ENCODE measurements at regions not wholly inside any gene's neighbourhood (a gene's known extent, or its start where the extent isn't known, plus 50 kb on each side); places are given as distances from the start of the nearest gene placed in this dataset.

GRCh38 chr6:10269814-10270472 is 144.9 kb downstream of the TFAP2A start:
- no peaks in the 10 kb centered on the region for H3K9me3 Mint-ChIP-seq
- 84 to 87% methylated on average over 3 to 6 of the region's 6 CpGs for WGBS, 2 experiments (ENCODE audit: insufficient coverage in 1 of 2, insufficient read length in 1 of 2)

GRCh38 chr6:10268611-10269310 is 146.1 kb downstream of the TFAP2A start:
- 43 to 50% methylated on average over 10 to 14 of the region's 14 CpGs for WGBS, 2 experiments (ENCODE audit: insufficient coverage in 1 of 2, insufficient read length in 1 of 2)
- Histone ChIP-seq H3K9me3 (ENCODE audit: control insufficient read depth, low read length) (no peaks in the 10 kb centered on the region), H3K4me3 (ENCODE audit: low read length) (peak overlapping the region; percentile 32), H3K27ac (ENCODE audit: low read depth, low read length) (peak overlapping the region; percentile 87), H3K9ac (ENCODE audit: extremely low read depth, low read length, poor library complexity, severe bottlenecking) (no peak overlapping the region), H3K4me1 (ENCODE audit: control insufficient read depth, insufficient read depth, low read length) (peaks cover 13% of the 10 kb centered on the region), H3K36me3 (ENCODE audit: control insufficient read depth, insufficient read depth, low read length) (no peaks in the 10 kb centered on the region), H3K27me3 (ENCODE audit: control insufficient read depth, insufficient read depth, low read length, poor library complexity, severe bottlenecking) (peaks cover 10% of the 10 kb centered on the region)
- TF ChIP-seq CTCF (conservative IDR thresholded peaks at IDR 0.05) = no peak
- Mint-ChIP-seq H3K27ac (no peak overlapping the region), H3K9me3 (no peaks in the 10 kb centered on the region), H3K27me3 (ENCODE audit: insufficient read depth) (peaks cover 18% of the 10 kb centered on the region), H3K36me3 (ENCODE audit: low read depth) (no peaks in the 10 kb centered on the region), H3K4me3 (peak overlapping the region; percentile 3), H3K4me1 (peaks cover 22% of the 10 kb centered on the region)
- peak; percentile 65 for DNase-seq

More at GRCh38 chr6:10269814-10270472, 144.9 kb downstream of the TFAP2A start:
- H3K4me3 ChIP-seq (ENCODE audit: low read length) = no peak overlapping the region
- TF ChIP-seq CTCF (conservative IDR thresholded peaks at IDR 0.05) = no peak
- H3K36me3 ChIP-seq (ENCODE audit: control insufficient read depth, insufficient read depth, low read length) = no peaks in the 10 kb centered on the region
- peaks cover 18% of the 10 kb centered on the region for H3K27me3 Mint-ChIP-seq (ENCODE audit: insufficient read depth)
- H3K9me3 ChIP-seq (ENCODE audit: control insufficient read depth, low read length) = no peaks in the 10 kb centered on the region
- H3K4me1 ChIP-seq (ENCODE audit: control insufficient read depth, insufficient read depth, low read length) = peaks cover 13% of the 10 kb centered on the region
- no peak for DNase-seq
- no peak overlapping the region for H3K27ac ChIP-seq (ENCODE audit: low read depth, low read length)
- H3K27me3 ChIP-seq (ENCODE audit: control insufficient read depth, insufficient read depth, low read length, poor library complexity, severe bottlenecking) = peaks cover 10% of the 10 kb centered on the region
- no peak overlapping the region for H3K9ac ChIP-seq (ENCODE audit: extremely low read depth, low read length, poor library complexity, severe bottlenecking)
- H3K27ac Mint-ChIP-seq = no peak overlapping the region
- H3K4me1 Mint-ChIP-seq = peaks cover 22% of the 10 kb centered on the region
- H3K4me3 Mint-ChIP-seq = no peak overlapping the region
- no peaks in the 10 kb centered on the region for H3K36me3 Mint-ChIP-seq (ENCODE audit: low read depth)

GRCh38 chr6:10268111-10268510 is 146.8 kb downstream of the TFAP2A start:
- 50 to 52% methylated on average over 2 to 4 of the region's 4 CpGs for WGBS, 2 experiments (ENCODE audit: insufficient coverage in 1 of 2, insufficient read length in 1 of 2)
- TF ChIP-seq CTCF (conservative IDR thresholded peaks at IDR 0.05) = no peak
- no peaks in the 10 kb centered on the region for H3K9me3 ChIP-seq (ENCODE audit: control insufficient read depth, low read length)
- H3K9ac ChIP-seq (ENCODE audit: extremely low read depth, low read length, poor library complexity, severe bottlenecking) = no peak overlapping the region
- Mint-ChIP-seq H3K36me3 (ENCODE audit: low read depth) (no peaks in the 10 kb centered on the region), H3K4me3 (no peak overlapping the region), H3K4me1 (peaks cover 22% of the 10 kb centered on the region), H3K27ac (no peak overlapping the region), H3K27me3 (ENCODE audit: insufficient read depth) (peaks cover 18% of the 10 kb centered on the region), H3K9me3 (peaks cover 2% of the 10 kb centered on the region)
- no peaks in the 10 kb centered on the region for H3K36me3 ChIP-seq (ENCODE audit: control insufficient read depth, insufficient read depth, low read length)
- H3K27ac ChIP-seq (ENCODE audit: low read depth, low read length) = peak overlapping the region; percentile 87
- peaks cover 10% of the 10 kb centered on the region for H3K27me3 ChIP-seq (ENCODE audit: control insufficient read depth, insufficient read depth, low read length, poor library complexity, severe bottlenecking)
- H3K4me1 ChIP-seq (ENCODE audit: control insufficient read depth, insufficient read depth, low read length) = peaks cover 13% of the 10 kb centered on the region
- H3K4me3 ChIP-seq (ENCODE audit: low read length) = no peak overlapping the region
- peak; percentile 50 for DNase-seq

Data from endodermal cell (in vitro differentiated cells).